Breast epithelium (tissue), 3 donors: ENCODE measurements at regions not wholly inside any gene's neighbourhood (a gene's known extent, or its start where the extent isn't known, plus 50 kb on each side); places are given as distances from the start of the nearest gene placed in this dataset.

ENCODE experiments used
- CTCF ChIP-seq, 3 donors: fragments of 450-650 bp; IDR thresholded peaks; one replicate each; pipeline ENCODE4 v1.5.1; 2016 to 2017; ENCODE audit warnings: antibody characterized with exemption in 3 of 3, mild to moderate bottlenecking in 3 of 3, moderate library complexity in 3 of 3
- POLR2A ChIP-seq: fragments of 450-650 bp; IDR thresholded peaks from one replicate; pipeline ENCODE4 v1.6.1; 2016; ENCODE audit warnings: antibody characterized with exemption, mild to moderate bottlenecking, moderate library complexity
- POLR2AphosphoS5 ChIP-seq, 3 donors: sonication (generic); formaldehyde crosslinking; IDR thresholded peaks; one replicate each; pipeline ENCODE4 v1.6.1; 2017; ENCODE audit warnings: antibody characterized with exemption in 3 of 3

DNA sequence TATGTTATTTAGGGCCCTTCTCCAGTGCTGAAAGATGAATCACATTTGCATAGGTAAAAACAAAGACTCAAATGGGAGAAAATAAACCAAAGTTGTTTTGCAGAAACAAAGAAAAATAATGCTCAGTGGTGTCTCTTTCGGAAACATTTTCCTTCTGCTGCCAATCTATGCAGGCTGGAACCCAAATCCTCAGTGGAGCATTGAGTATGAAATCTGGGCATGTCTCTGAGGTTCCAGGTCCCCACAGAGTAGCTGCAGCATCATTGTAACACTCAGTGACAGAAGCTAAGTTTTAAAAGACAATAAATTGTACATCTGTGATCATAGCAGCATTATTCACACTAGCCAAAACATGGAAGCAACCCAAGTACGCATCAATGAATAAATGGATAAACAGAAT lies 303.6 kb downstream of the FBXW7 start:
- TF ChIP-seq POLR2A (no peak), POLR2AphosphoS5 (IDR thresholded peaks at IDR 0.05) (no peak), CTCF (IDR thresholded peaks at IDR 0.05) (no peak)
